ENCODE measurements at regions not wholly inside any gene's neighbourhood (a gene's known extent, or its start where the extent isn't known, plus 50 kb on each side); places are given as distances from the start of the nearest gene placed in this dataset.

GRCh38 chr2:4873876-4874593, 818.1 kb upstream of the SOX11 start:
- WGBS, 2 donors = 7 to 22% methylated on average over 3 of the region's 3 CpGs
- intact Hi-C loops (cut with DNase I; ENCODE audit: low total_unique reads) = no loop called here
- no peak overlapping the region for H3K4me3 ChIP-seq (ENCODE audit: low read depth, poor library complexity, severe bottlenecking)
- DNase-seq (ENCODE audit: low spot score in 2 of 2) = no peak
- TF ChIP-seq POLR2A (IDR thresholded peaks at IDR 0.05) (no peak), CTCF (IDR thresholded peaks at IDR 0.05) (no peak)

GRCh38 chr2:4882421-4882820, 809.8 kb upstream of the SOX11 start:
- no peak for DNase-seq (ENCODE audit: low spot score in 2 of 2)
- no peak for TF ChIP-seq POLR2A (IDR thresholded peaks at IDR 0.05)
- no peak for TF ChIP-seq CTCF (IDR thresholded peaks at IDR 0.05)
- 52 to 72% methylated on average over 3 of the region's 3 CpGs for WGBS, 2 donors
- no peak overlapping the region for H3K4me3 ChIP-seq (ENCODE audit: low read depth, poor library complexity, severe bottlenecking)
- intact Hi-C loops (cut with DNase I; ENCODE audit: low total_unique reads) = no loop called here

- DNase-seq (ENCODE audit: low spot score in 2 of 2) = no peak
- 37 to 50% methylated on average over 8 of the region's 8 CpGs for WGBS, 2 donors
- no peak for TF ChIP-seq CTCF (IDR thresholded peaks at IDR 0.05)
- no peak for TF ChIP-seq POLR2A (IDR thresholded peaks at IDR 0.05)
- H3K4me3 ChIP-seq (ENCODE audit: low read depth, poor library complexity, severe bottlenecking) = no peak overlapping the region
- intact Hi-C loops (cut with DNase I; ENCODE audit: low total_unique reads) = no loop called here
These were observed 809.2 kb upstream of the SOX11 start for GRCh38 chr2:4882941-4883340.

GRCh38 chr2:4883375-4883774, 808.8 kb upstream of the SOX11 start:
- H3K4me3 ChIP-seq (ENCODE audit: low read depth, poor library complexity, severe bottlenecking) = no peak overlapping the region
- no peak for DNase-seq (ENCODE audit: low spot score in 2 of 2)
- intact Hi-C loops (cut with DNase I; ENCODE audit: low total_unique reads) = no loop called here
- TF ChIP-seq POLR2A (IDR thresholded peaks at IDR 0.05) (no peak), CTCF (IDR thresholded peaks at IDR 0.05) (no peak)
- 84 to 87% methylated on average over 17 of the region's 17 CpGs for WGBS, 2 donors

- no peak for DNase-seq (ENCODE audit: low spot score in 2 of 2)
- 94 to 96% methylated on average over 10 to 24 of the region's 25 CpGs for WGBS, 2 donors
- intact Hi-C loops (cut with DNase I; ENCODE audit: low total_unique reads) = no loop called here
- TF ChIP-seq CTCF (IDR thresholded peaks at IDR 0.05) (no peak), POLR2A (IDR thresholded peaks at IDR 0.05) (no peak)
- H3K4me3 ChIP-seq (ENCODE audit: low read depth, poor library complexity, severe bottlenecking) = no peak overlapping the region
These were observed 808.0 kb upstream of the SOX11 start for GRCh38 chr2:4884117-4884571.

- intact Hi-C loops (cut with DNase I; ENCODE audit: low total_unique reads) = no loop called here
- no peak overlapping the region for H3K4me3 ChIP-seq (ENCODE audit: low read depth, poor library complexity, severe bottlenecking)
- WGBS, 2 donors = 69 to 72% methylated on average over 5 of the region's 5 CpGs
- TF ChIP-seq POLR2A (IDR thresholded peaks at IDR 0.05) (no peak), CTCF (IDR thresholded peaks at IDR 0.05) (no peak)
- DNase-seq (ENCODE audit: low spot score in 2 of 2) = no peak
These were observed 800.8 kb upstream of the SOX11 start for GRCh38 chr2:4891394-4891793.

Measured in lower leg skin (tissue), 4 donors.